Stimulated activated naive CD4-positive, alpha-beta T cell treated with Interleukin-2 at 50 U/mL for 16 hours (primary cell): ENCODE measurements at regions not wholly inside any gene's neighbourhood (a gene's known extent, or its start where the extent isn't known, plus 50 kb on each side); places are given as distances from the start of the nearest gene placed in this dataset.
"Not testable (repeated sequence)": the region's sequence is repeated elsewhere in the genome, so short reads cannot be mapped to it uniquely, and the experiment has no call there.

ENCODE experiments used
- DNase-seq: peaks from one replicate; lab custom pipeline; 2025; lab: John Stamatoyannopoulos, UW

GRCh38 chr1:91605566-91605965, 104.9 kb downstream of the CDC7 start:
- DNase-seq = no peak

GRCh38 chr1:91606546-91607078, 106.0 kb downstream of the CDC7 start:
- no peak for DNase-seq

- not testable (repeated sequence) for DNase-seq
Observed at GRCh38 chr1:91607686-91608085, 107.0 kb downstream of the CDC7 start.

GRCh38 chr1:91608876-91609275, 108.2 kb downstream of the CDC7 start:
- DNase-seq = no peak

GRCh38 chr1:91609551-91609950, 108.9 kb downstream of the CDC7 start:
- DNase-seq = no peak

- DNase-seq = no peak
Observed at GRCh38 chr1:91610102-91610501, 109.5 kb downstream of the CDC7 start.

GRCh38 chr1:91610789-91611188, 110.1 kb downstream of the CDC7 start:
- DNase-seq = no peak

GRCh38 chr1:91611483-91611917, 110.8 kb downstream of the CDC7 start:
- no peak for DNase-seq

GRCh38 chr1:91613595-91613994, 112.9 kb downstream of the CDC7 start:
- DNase-seq = no peak

- no peak for DNase-seq
Observed at GRCh38 chr1:91616712-91617111, 116.1 kb downstream of the CDC7 start.

GRCh38 chr1:91617285-91617765, 116.7 kb downstream of the CDC7 start:
- DNase-seq = no peak

- DNase-seq = no peak
Observed at GRCh38 chr1:91619881-91620280, 119.2 kb downstream of the CDC7 start.

GRCh38 chr1:91621360-91621759, 120.7 kb downstream of the CDC7 start:
- DNase-seq = no peak

GRCh38 chr1:91621907-91622306, 121.3 kb downstream of the CDC7 start:
- no peak for DNase-seq

- DNase-seq = no peak
Observed at GRCh38 chr1:91622616-91623015, 122.0 kb downstream of the CDC7 start.

GRCh38 chr1:91623020-91623419, 122.4 kb downstream of the CDC7 start:
- no peak for DNase-seq

- no peak for DNase-seq
Observed at GRCh38 chr1:91624331-91624730, 123.7 kb downstream of the CDC7 start.
